H1 (cell line): ENCODE measurements at regions not wholly inside any gene's neighbourhood (a gene's known extent, or its start where the extent isn't known, plus 50 kb on each side); places are given as distances from the start of the nearest gene placed in this dataset.

Source experiments
- CEBPB ChIP-seq: IDR thresholded peaks from 2 replicates; pipeline ENCODE4 v1.6.1; 2012; ENCODE audit warnings: low read depth, low read length
- FOSL1 ChIP-seq: IDR thresholded peaks from 2 replicates; pipeline ENCODE4 v1.6.1; 2011; ENCODE audit warnings: mild to moderate bottlenecking, low read depth, low read length, moderate library complexity; ENCODE audit not compliant: insufficient read depth
- KDM5A ChIP-seq: fragments of 200-600 bp; IDR thresholded peaks from 2 replicates; pipeline ENCODE4 v1.7.1; 2012; ENCODE audit warnings: mild to moderate bottlenecking, low read length, inconsistent platforms, mixed read lengths
- POLR2AphosphoS5 ChIP-seq: IDR thresholded peaks from 2 replicates; pipeline ENCODE4 v1.6.1; 2011; ENCODE audit warnings: low read depth, low read length
- RXRA ChIP-seq: IDR thresholded peaks from 2 replicates; pipeline ENCODE4 v1.6.1; 2011; ENCODE audit warnings: low read depth, mild to moderate bottlenecking, low read length, moderate library complexity; ENCODE audit not compliant: insufficient read depth
- SIN3A ChIP-seq, 2 experiments: IDR thresholded peaks in 1 of 2; conservative IDR thresholded peaks in 1 of 2; 2 replicates each; pipeline ENCODE4 v1.6.1; 2011 to 2012; ENCODE audit warnings: low read length in 2 of 2, improper control_type of control experiment in 1 of 2, low read depth in 1 of 2, mild to moderate bottlenecking in 1 of 2
- SP1 ChIP-seq: IDR thresholded peaks from 2 replicates; pipeline ENCODE4 v1.6.1; 2011; ENCODE audit warnings: low read depth, low read length

- TF ChIP-seq SIN3A (conservative IDR thresholded peaks at IDR 0.05 in 1 of 2, IDR thresholded peaks at IDR 0.05 in 1 of 2; ENCODE audit: low read depth in 1 of 2, low read length in 2 of 2) (no peak), FOSL1 (no peak), KDM5A (no peak), SP1 (no peak), POLR2AphosphoS5 (no peak), CEBPB (no peak), RXRA (no peak)
- TF ChIP-seq, all 59 proteins: peak for 0
Observed at GRCh38 chr2:147600223-147600622, 244.6 kb upstream of the ACVR2A start (continued).
